Forelimb muscle (tissue), 1 donor: ENCODE measurements at regions not wholly inside any gene's neighbourhood (a gene's known extent, or its start where the extent isn't known, plus 50 kb on each side); places are given as distances from the start of the nearest gene placed in this dataset.
"Not testable (repeated sequence)": the region's sequence is repeated elsewhere in the genome, so short reads cannot be mapped to it uniquely, and the experiment has no call there.

Source experiments
- DNase-seq: peaks from one replicate; pipeline ENCODE4 v3.0.0-alpha.2; 2013; ENCODE audit warnings: low read depth

GRCh38 chr15:94991718-94992117 lies 760.4 kb downstream of the MCTP2 start:
- no peak for DNase-seq

GRCh38 chr15:95009635-95010034 lies 778.3 kb downstream of the MCTP2 start:
- no peak for DNase-seq

- no peak for DNase-seq
Observed at GRCh38 chr15:95013381-95013780, 782.0 kb downstream of the MCTP2 start.

GRCh38 chr15:95016511-95017229 lies 785.3 kb downstream of the MCTP2 start:
- DNase-seq: no peak

- no peak for DNase-seq
Observed at GRCh38 chr15:95017666-95018328, 786.4 kb downstream of the MCTP2 start.

GRCh38 chr15:95018888-95019545 lies 787.7 kb downstream of the MCTP2 start:
- DNase-seq: no peak

- no peak for DNase-seq
Observed at GRCh38 chr15:95019907-95020306, 788.5 kb downstream of the MCTP2 start.

- DNase-seq: no peak
Observed at GRCh38 chr15:95021816-95022215, 790.5 kb downstream of the MCTP2 start.

GRCh38 chr15:95024351-95024750 lies 793.0 kb downstream of the MCTP2 start:
- no peak for DNase-seq

GRCh38 chr15:95025924-95026728 lies 794.8 kb downstream of the MCTP2 start:
- no peak for DNase-seq

GRCh38 chr15:95027981-95028380 lies 796.6 kb downstream of the MCTP2 start:
- no peak for DNase-seq

GRCh38 chr15:95032156-95032555 lies 800.8 kb downstream of the MCTP2 start:
- no peak for DNase-seq

GRCh38 chr15:95035106-95035505 lies 803.7 kb downstream of the MCTP2 start:
- no peak for DNase-seq

GRCh38 chr15:95041297-95041696 lies 809.9 kb downstream of the MCTP2 start:
- DNase-seq: no peak

GRCh38 chr15:95043236-95043932 lies 812.0 kb downstream of the MCTP2 start:
- DNase-seq: not testable (repeated sequence)

- no peak for DNase-seq
Observed at GRCh38 chr15:95043933-95044313, 812.6 kb downstream of the MCTP2 start.

GRCh38 chr15:95044745-95045417 lies 813.5 kb downstream of the MCTP2 start:
- no peak for DNase-seq

GRCh38 chr15:95051861-95052260 lies 820.5 kb downstream of the MCTP2 start:
- no peak for DNase-seq

GRCh38 chr15:95059346-95059905 lies 828.1 kb downstream of the MCTP2 start:
- no peak for DNase-seq

GRCh38 chr15:95068701-95069521 lies 837.5 kb downstream of the MCTP2 start:
- no peak for DNase-seq
